Cerebellar nuclear complex (tissue), 1 donor: ENCODE measurements at regions not wholly inside any gene's neighbourhood (a gene's known extent, or its start where the extent isn't known, plus 50 kb on each side); places are given as distances from the start of the nearest gene placed in this dataset.

Experiments used
- DNase-seq, 2 experiments: peaks; one replicate each; lab custom pipeline; 2025; lab: John Stamatoyannopoulos, UW

DNA sequence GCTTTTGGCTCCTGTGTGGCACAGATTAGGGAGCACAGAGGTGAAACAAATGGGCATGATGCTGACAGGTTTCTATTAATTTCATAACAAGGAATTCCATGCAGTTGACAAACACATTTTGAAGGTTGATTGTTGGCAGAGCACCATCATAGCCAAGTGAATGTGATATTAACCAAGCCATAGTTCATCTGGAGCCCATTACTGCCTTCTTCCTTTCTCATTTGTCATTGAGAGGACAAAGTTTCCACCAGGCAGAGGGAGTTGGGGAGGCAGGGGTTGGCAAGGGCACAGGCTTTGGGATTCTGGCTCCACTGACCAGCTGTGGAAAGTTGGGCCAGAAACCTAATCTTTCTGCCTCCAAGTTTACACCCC is 325.2 kb downstream of the MFSD1 start:
- no peak for DNase-seq

DNA sequence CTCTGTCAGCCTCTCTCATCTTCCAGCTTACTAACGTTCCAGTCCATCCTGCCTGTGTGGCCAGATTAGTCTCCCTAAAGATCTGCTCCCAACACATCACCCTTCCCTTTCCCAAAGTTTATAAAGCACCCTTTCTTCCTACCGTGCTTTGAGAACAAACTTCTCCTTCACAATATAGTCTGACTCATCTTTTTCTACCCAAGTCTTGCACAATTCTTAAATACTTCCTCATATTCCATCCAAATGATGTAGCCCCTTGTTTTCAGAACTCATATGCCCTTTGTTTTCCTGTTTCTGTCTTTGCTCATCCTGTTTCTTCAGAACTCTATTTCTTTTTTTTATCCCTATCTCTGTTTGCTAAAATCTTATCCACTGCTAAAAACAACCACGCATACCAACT is 326.8 kb downstream of the MFSD1 start:
- no peak for DNase-seq

DNA sequence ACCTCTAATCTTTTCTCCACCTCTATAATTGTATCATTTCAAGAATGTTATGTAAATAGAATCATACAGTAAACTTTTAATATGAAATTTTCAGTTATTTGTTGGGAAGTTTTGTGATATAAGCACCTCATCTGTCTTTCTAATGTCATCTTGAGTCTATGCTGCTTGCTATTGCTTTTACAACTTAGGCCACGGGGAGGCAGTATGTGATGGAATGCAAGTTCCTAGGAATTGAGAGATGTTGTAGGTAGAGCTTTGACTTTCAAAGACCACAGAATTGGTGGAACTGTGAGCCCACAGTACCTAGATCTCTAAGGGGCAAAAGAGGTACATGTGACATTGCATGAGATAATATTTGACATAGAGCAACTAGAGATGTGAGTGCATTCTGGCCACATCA is 328.3 kb downstream of the MFSD1 start:
- no peak for DNase-seq

- DNase-seq = no peak
Measured at GRCh38 chr3:159131376-159131775, 329.5 kb downstream of the MFSD1 start.

DNA sequence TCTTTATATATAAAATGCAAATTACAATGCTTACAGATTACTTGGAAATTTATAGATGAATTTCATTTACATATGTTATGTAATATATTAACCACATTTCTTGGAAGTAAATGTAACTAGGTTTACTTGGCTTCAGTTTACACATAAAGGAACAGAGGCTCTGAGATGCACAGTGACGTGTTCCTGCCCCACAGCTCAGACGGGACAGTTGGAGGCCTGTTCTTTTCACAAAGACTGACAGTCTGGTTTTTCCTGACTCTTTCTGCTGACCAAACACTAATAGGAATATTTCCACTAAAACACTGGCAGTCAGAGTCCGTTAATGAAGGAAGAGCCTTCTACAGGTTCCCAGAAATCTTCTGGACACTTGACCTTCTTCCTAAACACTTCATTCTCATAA is 336.1 kb downstream of the MFSD1 start:
- DNase-seq = no peak

DNA sequence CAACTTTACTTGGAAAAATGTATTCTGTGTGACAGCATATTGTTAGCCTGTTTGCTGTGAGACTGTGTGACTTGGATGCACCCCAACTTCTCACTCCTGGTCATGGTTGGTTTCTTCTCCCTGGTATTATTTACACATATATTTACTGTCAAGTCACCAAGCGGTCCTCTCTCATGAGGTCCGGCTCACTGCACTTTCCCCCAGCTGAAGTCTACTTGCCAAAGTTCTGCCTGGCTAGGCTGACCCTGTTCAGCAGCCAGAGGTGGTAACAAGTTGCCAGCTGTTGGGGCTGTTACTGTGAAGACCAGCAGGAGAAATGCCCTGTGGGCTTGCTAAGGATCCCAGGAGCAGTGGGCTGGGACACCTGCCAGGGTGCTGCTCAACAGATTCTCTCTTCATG is 337.5 kb downstream of the MFSD1 start:
- DNase-seq = no peak

DNA sequence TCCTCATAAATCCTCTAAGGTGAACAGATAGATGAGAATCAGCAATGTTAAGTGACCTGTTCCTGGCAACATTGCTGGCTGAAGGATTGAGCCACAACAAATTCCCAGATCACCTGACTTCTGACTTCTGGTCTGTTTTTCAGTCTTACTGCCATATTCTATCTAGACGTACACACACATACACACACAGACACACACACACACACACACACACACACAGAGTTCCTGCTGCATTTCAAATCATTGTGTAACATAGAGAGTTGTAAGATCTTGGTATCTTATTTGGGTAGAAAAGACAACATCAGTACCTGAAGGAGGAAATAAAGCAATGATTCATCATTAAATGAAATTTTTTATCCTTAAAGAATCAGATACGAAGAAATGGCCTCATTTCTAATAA is 342.6 kb downstream of the MFSD1 start:
- DNase-seq = no peak

GRCh38 chr3:159144891-159145290 is 343.0 kb downstream of the MFSD1 start:
- no peak for DNase-seq

- DNase-seq = no peak
Measured at GRCh38 chr3:159146392-159146791, 344.5 kb downstream of the MFSD1 start.

DNA sequence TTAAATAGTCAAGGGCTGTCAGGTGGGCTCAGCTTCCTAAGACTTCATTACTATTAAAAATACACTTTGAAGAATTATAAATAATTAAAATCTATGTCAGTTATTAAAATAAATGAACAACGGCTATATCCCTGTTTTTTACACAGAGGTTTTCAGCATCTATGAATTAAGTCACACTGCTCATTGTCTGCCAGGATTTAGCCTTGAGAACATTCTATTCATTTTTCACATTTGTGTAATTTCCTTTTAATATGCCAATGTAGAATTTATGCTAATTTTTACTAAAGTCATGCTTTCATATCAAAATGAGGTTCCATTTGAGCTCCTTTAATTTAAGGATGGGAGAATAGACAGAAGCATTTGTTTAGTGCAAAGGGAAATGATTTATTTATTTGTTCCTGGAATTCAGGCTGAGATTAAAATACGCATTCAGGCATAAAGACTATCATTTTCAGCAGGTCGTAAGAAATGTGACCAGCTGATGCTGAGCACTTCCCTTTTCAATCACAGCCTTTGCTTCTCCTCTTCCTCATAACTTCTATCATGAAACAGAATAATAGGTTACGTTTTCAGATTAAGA is 345.1 kb downstream of the MFSD1 start:
- no peak for DNase-seq

DNA sequence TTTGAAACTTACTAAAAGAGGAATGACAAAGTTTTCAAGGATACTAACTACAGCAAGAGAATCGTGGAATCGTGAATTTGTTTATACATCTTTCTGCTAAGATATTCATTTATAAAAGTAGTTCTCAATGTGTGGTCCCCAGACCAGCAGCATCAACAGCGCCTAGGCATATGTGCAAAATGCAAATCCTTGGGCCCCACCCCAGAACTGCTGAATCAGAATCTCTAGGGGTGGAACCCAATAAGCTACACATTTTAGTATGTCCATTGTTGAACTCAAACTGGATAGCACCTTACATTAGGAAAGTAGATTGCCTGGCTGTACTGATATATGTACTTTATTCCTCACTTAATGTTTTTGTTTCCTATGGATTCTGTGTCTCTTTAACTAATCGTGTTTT is 346.0 kb downstream of the MFSD1 start:
- DNase-seq = no peak

- no peak for DNase-seq
Measured at GRCh38 chr3:159148466-159148865, 346.6 kb downstream of the MFSD1 start.

- DNase-seq = no peak
Measured at GRCh38 chr3:159149131-159149530, 347.3 kb downstream of the MFSD1 start.

DNA sequence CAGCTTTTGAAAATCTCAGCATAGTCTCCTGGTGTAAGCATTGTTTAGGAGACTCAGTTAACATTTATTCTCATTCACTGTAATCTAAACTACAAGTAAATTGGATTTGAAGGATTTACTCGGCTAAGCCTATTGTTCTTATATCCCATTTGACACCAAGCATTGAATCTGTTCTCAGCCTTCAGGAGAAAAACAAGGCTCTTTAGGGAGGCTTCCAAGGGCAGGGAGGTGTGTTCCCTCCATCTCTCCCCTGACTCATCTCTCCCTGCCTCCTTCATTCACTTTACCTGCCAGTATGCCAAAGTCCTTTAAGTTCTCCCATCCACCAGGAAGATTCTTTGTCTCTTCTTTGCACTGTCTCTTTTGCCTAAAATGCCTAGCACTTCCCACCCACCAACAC is 347.8 kb downstream of the MFSD1 start:
- no peak for DNase-seq

GRCh38 chr3:159150180-159150579 is 348.3 kb downstream of the MFSD1 start:
- no peak for DNase-seq

- no peak for DNase-seq
Measured at GRCh38 chr3:159151130-159151529, 349.3 kb downstream of the MFSD1 start.

DNA sequence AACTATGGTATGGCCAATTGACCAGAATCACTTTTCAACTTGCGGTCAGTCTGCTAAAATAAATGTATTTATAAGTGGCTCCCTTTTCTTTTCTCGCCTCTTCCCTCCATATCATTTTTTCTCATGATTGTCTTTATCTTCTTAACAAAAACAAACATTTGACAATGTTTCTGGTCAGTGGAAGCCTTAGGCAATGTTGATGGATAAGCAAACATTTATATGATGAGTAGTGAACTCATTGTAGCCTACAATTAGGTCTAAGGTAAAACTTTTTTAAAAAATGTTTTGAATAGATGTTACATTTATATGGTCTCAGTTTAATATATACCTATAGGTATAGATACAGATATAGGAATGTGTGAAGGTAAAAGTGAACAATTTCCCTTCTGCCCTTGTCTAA is 355.4 kb downstream of the MFSD1 start:
- no peak for DNase-seq

DNA sequence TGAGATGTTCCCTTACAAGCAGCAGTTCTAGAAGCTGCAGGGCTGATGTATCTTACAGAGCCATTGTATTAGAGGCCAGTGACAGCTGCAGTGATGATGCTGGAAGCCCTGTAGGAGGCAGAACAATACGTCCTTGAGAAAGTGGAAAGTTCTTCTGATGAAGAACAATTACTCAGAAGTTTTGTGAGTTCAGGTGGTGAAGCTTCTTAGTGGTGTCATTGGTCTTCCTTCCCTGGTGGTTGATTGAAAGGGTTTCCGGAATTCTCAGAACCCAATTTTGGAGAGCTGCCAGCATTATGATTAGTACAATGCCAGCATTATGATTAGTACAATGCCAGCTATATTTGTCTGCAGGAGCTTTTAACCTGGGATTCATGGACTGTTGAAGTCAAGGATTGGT is 356.4 kb downstream of the MFSD1 start:
- no peak for DNase-seq

DNA sequence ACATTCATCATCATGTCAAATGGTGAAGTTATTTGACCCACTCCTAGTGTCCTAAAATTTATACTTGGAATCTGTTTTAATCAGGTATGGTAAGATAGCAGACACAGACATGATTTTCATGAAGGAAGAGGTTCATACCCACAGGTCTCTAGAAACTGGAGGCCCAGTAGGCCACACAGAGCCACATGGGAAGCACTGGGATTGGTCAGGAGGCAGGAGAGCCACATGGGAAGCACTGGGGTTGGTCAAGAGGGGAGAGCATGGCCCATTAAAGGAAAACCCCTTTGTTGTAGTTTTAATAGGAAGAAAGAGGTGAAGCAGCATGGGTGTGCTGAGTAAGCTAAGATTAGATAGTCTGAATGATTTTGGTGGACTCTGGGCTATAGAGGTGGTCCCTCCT is 356.9 kb downstream of the MFSD1 start:
- DNase-seq = no peak

DNA sequence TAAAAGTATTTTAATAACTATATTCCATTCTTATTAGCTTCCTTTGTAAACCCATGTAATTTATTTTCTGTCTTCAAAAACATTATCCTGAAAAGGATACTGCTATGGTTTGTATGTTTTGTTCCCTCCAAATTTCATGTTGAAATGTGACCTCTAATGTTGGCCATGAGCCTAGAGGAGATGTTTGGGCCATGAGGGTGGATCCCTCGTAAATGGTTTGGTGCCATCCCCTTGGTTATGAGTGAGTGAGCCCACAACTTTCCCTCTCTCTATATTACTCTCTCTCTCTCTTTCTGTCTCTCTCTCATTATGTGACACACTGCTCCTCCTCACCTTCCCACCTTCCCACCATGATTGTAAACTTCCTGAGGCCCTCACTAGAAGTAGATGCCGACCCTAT is 357.7 kb downstream of the MFSD1 start:
- no peak for DNase-seq

DNA sequence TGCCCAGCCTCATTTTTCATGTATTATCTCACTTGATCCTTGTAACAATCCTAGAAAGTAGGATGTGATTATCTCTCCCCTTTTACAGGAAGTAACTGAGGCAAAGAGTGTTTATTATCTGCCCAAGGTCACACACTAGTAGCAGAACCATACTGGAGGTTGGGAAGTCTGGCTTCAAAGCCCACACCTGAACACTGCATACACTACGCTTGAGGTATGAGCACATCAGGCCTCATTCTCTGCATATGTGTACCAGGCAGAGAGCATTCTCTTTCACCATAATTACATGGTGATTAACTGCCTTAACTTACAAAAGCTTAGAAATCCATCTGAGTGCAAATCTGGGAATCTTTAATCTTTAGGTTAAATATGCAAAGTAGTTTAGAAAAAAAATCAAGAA is 361.8 kb downstream of the MFSD1 start:
- DNase-seq = no peak

GRCh38 chr3:159165961-159166360 is 364.1 kb downstream of the MFSD1 start:
- DNase-seq = no peak

- no peak for DNase-seq
Measured at GRCh38 chr3:159166899-159167586, 365.2 kb downstream of the MFSD1 start.

GRCh38 chr3:159168788-159169187 is 366.9 kb downstream of the MFSD1 start:
- DNase-seq = no peak
